T-helper 17 cell (primary cell): ENCODE measurements at regions not wholly inside any gene's neighbourhood (a gene's known extent, or its start where the extent isn't known, plus 50 kb on each side); places are given as distances from the start of the nearest gene placed in this dataset.
"Not testable (repeated sequence)": the region's sequence is repeated elsewhere in the genome, so short reads cannot be mapped to it uniquely, and the experiment has no call there.

Experiments used
- ATAC-seq: fragments of 150-1000 bp; cut with Tn5 transposase; 2 replicates; pipeline ENCODE4 v1.10.0; 2021; ENCODE audit warnings: mild to moderate bottlenecking, moderate library complexity
- DNase-seq, 3 donors: peaks; one replicate each; pipeline versions ENCODE4 v3.0.0 to v3.0.0-alpha.2; 2020 to 2021
- H3K9me3 ChIP-seq: one replicate; pipeline ENCODE4 v1.7.0; 2013; ENCODE audit warnings: low read length, mild to moderate bottlenecking; ENCODE audit not compliant: control insufficient read depth, poor library complexity, severe bottlenecking
- H3K27ac Mint-ChIP-seq: one replicate; pipeline ENCODE4 v1.8.0; 2022; ENCODE audit warnings: mild to moderate bottlenecking, moderate library complexity, mixed read lengths
- H3K27me3 Mint-ChIP-seq: one replicate; pipeline ENCODE4 v1.8.0; 2022; ENCODE audit warnings: mixed read lengths
- H3K36me3 Mint-ChIP-seq: one replicate; pipeline ENCODE4 v1.8.0; 2022; ENCODE audit warnings: low read depth, mixed read lengths
- H3K4me1 Mint-ChIP-seq: one replicate; pipeline ENCODE4 v1.8.0; 2022; ENCODE audit warnings: mild to moderate bottlenecking, mixed read lengths
- H3K4me3 Mint-ChIP-seq: one replicate; pipeline ENCODE4 v1.8.0; 2022; ENCODE audit warnings: mild to moderate bottlenecking, moderate library complexity, mixed read lengths

DNA sequence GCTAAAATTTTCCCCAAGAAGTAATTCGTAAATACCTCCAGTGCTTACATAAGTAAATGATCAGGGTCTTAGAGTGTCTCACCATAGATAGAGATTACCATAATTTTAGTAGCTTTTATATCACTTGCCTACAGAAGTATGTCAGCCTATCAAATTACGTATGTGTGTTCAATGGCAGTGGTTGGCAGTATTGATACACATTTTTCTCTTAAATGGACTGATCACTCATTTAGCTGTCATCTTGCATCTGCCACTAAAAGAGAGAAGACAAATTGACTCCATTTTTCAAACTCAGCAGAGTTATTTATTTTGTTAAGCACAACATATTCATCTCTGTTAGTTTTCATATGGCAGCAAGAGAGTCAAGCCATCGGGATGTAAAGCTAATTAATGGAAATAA is 413.1 kb upstream of the CLEC14A start:
- Mint-ChIP-seq H3K27me3 (no peaks in the 10 kb centered on the region), H3K27ac (no peak overlapping the region), H3K36me3 (no peaks in the 10 kb centered on the region), H3K4me3 (no peak overlapping the region), H3K4me1 (no peaks in the 10 kb centered on the region)
- no peaks in the 10 kb centered on the region for H3K9me3 ChIP-seq
- ATAC-seq, result no peak
- DNase-seq, result no peak

DNA sequence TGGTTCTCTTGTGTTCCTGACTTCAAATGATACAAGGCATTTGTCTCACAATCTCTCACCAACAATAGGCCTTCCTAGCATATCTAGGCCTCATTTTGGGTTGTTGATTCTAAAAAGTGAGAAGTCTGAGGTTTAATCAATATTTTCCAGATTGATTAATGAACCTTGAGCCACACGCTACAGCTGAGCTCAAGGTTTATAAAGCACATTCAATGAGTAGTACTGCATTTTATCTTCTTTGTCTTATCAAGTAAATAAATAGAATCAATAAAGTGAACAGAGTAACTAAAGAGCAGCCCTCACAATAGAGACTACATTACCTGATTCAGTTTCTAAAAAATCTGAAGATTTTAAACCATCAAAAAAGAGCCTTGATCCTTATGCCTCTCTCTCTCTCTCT is 407.5 kb upstream of the CLEC14A start:
- H3K4me3 Mint-ChIP-seq, result no peak overlapping the region
- no peaks in the 10 kb centered on the region for H3K4me1 Mint-ChIP-seq
- no peak overlapping the region for H3K27ac Mint-ChIP-seq
- DNase-seq (no peak), ATAC-seq (no peak)
- no peaks in the 10 kb centered on the region for H3K36me3 Mint-ChIP-seq
- H3K27me3 Mint-ChIP-seq, result no peaks in the 10 kb centered on the region
- H3K9me3 ChIP-seq, result no peaks in the 10 kb centered on the region

DNA sequence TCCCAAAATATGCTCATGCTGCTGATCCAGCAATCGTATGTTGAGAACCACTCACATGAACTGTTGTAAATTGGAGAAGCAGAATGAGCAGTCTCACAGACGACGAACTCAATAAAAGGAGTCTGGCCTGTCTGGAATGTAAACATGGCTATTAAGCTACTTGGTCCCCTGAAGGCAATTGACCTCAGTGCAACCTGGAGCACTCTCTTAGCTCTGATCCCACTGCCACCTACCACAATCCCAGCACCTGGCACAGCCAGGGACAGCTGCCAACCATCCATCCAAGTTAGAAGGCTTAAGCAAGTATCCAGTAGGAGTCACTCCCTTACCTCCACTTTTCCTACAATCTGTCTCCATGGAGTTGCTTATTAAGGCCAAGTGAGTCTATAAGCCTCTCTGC is 406.9 kb upstream of the CLEC14A start:
- H3K36me3 Mint-ChIP-seq, result no peaks in the 10 kb centered on the region
- ATAC-seq (no peak), DNase-seq (no peak)
- no peak overlapping the region for H3K27ac Mint-ChIP-seq
- no peaks in the 10 kb centered on the region for H3K27me3 Mint-ChIP-seq
- H3K9me3 ChIP-seq, result no peaks in the 10 kb centered on the region
- H3K4me1 Mint-ChIP-seq, result no peaks in the 10 kb centered on the region
- no peak overlapping the region for H3K4me3 Mint-ChIP-seq

DNA sequence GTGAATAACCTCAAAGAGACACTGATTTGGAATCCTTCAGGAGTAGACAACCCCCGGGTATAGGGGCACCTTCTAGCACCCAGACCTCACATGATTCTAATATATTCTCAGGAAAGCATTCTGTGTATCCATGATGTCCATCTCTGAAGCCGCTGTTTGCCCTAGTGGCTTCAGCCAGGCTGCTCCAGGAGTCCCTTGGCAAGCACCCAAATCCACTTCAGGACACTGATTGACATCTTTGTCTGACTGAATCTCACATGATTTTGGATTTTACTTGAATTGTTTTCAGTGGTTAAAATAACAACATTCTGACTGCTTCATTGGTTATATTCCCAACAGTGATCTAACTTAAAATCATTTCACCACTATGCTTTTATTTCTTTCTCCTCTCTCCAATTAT is 390.5 kb upstream of the CLEC14A start:
- DNase-seq, result no peak
- H3K4me1 Mint-ChIP-seq, result no peaks in the 10 kb centered on the region
- ATAC-seq, result no peak

DNA sequence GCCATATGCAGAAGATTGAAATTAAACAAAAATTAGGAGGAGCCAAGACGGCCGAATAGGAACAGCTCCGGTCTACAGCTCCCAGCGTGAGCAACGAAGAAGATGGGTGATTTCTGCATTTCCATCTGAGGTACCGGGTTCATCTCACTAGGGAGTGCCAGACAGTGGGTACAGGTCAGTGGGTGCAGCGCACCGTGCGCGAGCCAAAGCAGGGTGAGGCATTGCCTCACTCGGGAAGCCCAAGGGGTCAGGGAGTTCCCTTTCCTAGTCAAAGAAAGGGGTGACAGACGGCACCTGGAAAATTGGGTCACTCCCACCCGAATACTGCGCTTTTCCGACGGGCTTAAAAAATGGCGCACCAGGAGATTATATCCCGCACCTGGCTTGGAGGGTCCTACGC is 379.0 kb upstream of the CLEC14A start:
- ATAC-seq, H3K36me3 Mint-ChIP-seq, H3K4me3 Mint-ChIP-seq, H3K4me1 Mint-ChIP-seq, DNase-seq, H3K27me3 Mint-ChIP-seq, H3K9me3 ChIP-seq, H3K27ac Mint-ChIP-seq: not testable (repeated sequence)

More for the DNA sequence above, 390.5 kb upstream of the CLEC14A start:
- H3K4me3 Mint-ChIP-seq, result no peak overlapping the region
- no peaks in the 10 kb centered on the region for H3K36me3 Mint-ChIP-seq
- no peaks in the 10 kb centered on the region for H3K27me3 Mint-ChIP-seq
- no peaks in the 10 kb centered on the region for H3K9me3 ChIP-seq
- no peak overlapping the region for H3K27ac Mint-ChIP-seq

DNA sequence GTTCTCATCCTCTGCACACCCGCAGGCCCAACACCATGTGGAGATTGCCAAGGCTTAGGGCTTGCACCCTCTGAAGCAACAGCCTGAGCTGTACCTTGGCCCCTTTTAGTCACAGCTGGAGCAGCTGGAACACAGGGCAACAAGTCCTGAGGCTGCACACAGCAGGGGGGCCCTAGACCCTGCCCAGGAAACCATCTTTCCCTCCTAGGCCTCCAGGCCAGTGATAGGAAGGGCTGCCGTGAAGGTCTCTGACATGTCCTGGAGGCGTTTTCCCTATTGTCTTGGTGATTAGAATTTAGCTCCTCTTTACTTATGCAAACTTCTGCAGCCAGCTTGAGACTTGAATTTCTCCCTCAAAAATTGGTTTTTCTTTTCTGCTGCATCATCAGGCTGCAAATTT is 373.5 kb upstream of the CLEC14A start:
- peaks cover 2% of the 10 kb centered on the region for H3K36me3 Mint-ChIP-seq
- H3K9me3 ChIP-seq, result no peaks in the 10 kb centered on the region
- H3K27me3 Mint-ChIP-seq, result no peaks in the 10 kb centered on the region
- ATAC-seq (no peak), DNase-seq (no peak)
- no peak overlapping the region for H3K4me3 Mint-ChIP-seq
- H3K27ac Mint-ChIP-seq, result no peak overlapping the region
- H3K4me1 Mint-ChIP-seq, result no peaks in the 10 kb centered on the region

DNA sequence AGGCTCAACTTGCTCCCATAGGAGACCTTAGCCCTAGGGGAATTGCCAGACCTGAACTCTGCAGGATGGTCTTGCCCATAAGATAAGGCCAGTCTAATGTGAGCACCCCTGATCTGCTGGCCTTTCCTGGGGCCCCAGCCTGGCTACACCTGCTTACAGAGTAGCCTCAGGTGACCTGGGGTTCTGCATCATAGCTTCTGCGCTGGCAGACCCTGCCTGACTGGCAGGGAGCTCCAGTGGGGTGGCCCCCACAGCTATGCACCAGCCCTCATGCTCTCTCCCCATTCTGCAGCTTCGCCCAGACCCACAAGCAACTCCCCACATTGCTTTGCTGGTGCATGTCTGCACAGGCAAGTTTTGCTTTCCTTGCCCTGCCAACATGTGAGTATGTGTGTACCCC is 371.3 kb upstream of the CLEC14A start:
- ATAC-seq (no peak), DNase-seq (no peak)
- H3K9me3 ChIP-seq, result no peaks in the 10 kb centered on the region
- Mint-ChIP-seq H3K36me3 (no peaks in the 10 kb centered on the region), H3K4me1 (no peaks in the 10 kb centered on the region), H3K4me3 (no peak overlapping the region), H3K27me3 (no peaks in the 10 kb centered on the region), H3K27ac (no peak overlapping the region)

DNA sequence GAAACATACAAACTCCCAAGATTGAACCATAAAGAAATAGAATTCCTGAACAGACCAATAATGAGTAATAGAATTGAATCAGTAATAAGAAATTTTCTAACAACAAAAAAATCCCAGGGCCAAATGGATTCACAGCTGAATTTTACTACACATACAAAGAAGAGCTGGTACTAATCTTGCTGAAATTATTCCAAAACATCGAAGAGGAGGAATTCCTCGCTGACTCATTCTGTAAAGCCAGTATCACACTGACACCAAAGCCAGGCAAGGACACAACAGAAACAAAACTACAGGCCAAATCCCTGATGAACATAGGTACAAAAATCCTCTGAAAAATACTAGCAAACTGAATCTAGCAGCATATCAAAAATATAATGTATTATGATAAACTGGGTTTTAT is 367.8 kb upstream of the CLEC14A start:
- no peaks in the 10 kb centered on the region for H3K9me3 ChIP-seq
- Mint-ChIP-seq H3K4me1 (no peaks in the 10 kb centered on the region), H3K27ac (no peak overlapping the region), H3K36me3 (no peaks in the 10 kb centered on the region), H3K27me3 (no peaks in the 10 kb centered on the region), H3K4me3 (no peak overlapping the region)
- DNase-seq (no peak), ATAC-seq (no peak)

GRCh38 chr14:38618514-38618913 is 362.6 kb upstream of the CLEC14A start:
- Mint-ChIP-seq H3K27ac (no peak overlapping the region), H3K4me1 (no peaks in the 10 kb centered on the region), H3K36me3 (no peaks in the 10 kb centered on the region), H3K27me3 (no peaks in the 10 kb centered on the region), H3K4me3 (no peak overlapping the region)
- ATAC-seq (no peak), DNase-seq (no peak)
- H3K9me3 ChIP-seq, result no peaks in the 10 kb centered on the region

DNA sequence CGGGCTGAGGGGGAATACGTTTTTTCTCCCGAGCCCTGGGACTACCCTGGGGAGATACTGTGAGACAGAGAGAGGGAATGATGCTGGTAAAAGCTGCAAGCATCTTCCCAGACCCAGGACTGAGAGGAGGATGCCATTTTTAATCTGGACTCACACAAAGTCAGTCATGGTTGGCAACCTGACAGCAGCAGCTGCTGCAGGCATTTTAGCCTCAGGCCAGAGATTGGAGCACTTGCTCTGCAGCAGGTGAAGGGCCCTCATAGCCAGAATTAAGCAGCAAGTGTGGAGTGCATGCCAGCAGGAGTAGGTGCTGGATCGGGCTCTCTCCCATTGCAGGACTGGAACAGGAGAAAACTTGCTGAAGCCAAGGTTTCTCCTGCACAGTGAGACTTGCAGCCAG is 361.1 kb upstream of the CLEC14A start:
- ATAC-seq (no peak), DNase-seq (no peak)
- H3K36me3 Mint-ChIP-seq, result no peaks in the 10 kb centered on the region
- no peaks in the 10 kb centered on the region for H3K4me1 Mint-ChIP-seq
- H3K27me3 Mint-ChIP-seq, result no peaks in the 10 kb centered on the region
- no peaks in the 10 kb centered on the region for H3K9me3 ChIP-seq
- H3K27ac Mint-ChIP-seq, result no peak overlapping the region
- H3K4me3 Mint-ChIP-seq, result no peak overlapping the region

DNA sequence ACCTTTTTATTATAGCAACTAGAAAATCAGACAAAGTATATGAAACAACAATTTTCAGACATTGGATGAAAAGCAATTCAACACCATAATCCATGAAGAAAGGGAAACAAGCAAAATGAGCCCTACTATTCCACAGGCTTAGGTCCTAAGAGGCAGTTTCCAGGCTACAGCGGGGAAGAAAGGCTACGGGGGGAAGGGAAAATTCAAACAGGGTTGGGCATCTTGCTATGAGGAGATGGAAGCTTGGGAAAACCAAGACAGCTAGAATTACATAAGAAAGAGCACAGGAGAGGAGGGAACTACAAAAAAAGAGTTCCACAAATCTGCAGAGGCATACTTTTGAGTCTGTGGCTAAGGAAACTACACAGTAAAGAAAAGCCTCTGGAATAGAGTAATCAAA is 356.0 kb upstream of the CLEC14A start:
- DNase-seq (no peak), ATAC-seq (no peak)
- no peaks in the 10 kb centered on the region for H3K9me3 ChIP-seq
- Mint-ChIP-seq H3K36me3 (no peaks in the 10 kb centered on the region), H3K4me1 (no peaks in the 10 kb centered on the region), H3K27ac (no peak overlapping the region), H3K4me3 (no peak overlapping the region), H3K27me3 (no peaks in the 10 kb centered on the region)

DNA sequence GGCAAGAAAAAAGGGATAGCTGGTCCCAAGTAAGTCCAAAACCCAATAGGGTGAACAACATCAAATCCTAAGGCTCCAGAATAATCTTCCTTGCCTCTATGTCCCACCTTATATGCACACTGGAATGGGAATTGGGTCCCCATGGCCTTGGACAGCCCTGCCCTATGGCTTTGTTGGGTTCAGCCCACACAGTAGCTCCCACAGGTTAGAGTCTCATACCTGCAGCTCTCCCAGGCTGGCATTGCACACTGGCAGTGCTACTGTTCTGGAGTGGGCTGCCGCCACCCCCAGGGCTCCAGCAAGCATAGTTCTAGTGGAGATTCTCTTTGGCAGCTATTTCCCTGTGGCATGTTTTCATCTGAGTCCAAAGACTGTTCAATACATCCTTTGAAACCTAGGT is 352.4 kb upstream of the CLEC14A start:
- no peaks in the 10 kb centered on the region for H3K4me1 Mint-ChIP-seq

DNA sequence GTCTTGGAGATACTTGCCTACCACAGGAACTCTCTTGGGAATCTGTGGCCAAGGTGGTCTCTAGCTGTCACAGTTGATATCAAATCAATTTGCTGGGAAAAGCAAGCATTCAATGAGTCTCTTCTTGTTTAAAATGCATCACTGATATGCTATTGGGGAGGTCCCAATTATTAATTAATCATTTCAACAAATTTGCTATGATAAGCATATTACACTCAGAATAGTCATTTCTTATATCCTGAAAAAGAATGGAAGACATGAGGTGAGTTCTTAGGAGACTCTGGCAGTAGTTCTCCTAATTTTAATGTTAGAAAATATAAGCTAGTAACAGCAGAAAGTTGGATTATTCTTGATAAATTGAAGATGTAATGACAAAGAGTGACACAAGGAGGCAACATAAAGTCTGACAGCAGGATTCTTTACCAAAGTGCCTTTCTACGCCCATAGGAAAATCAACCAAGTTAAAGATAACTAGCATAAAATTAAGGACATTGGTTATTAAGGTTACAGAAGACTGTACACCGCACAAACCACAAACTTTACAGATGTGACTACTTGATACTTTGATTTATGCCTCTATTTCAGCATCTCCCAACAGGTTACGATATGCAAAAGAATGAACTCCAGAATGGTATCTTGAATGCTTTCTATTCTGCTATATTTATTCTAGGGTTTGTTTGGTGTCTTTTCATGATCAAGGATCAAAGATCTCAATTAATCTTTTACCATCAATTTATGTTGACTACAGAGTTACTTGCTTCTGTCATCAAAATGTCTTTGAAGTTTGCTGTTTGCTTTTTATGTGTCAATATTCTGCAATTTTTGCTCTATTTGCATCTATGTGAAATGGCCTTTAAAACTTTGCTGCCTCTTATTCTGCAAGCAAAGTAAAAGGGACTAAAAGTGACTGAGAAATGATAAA is 349.6 kb upstream of the CLEC14A start:
- no peaks in the 10 kb centered on the region for H3K27me3 Mint-ChIP-seq
- ATAC-seq (no peak), DNase-seq (no peak)
- no peaks in the 10 kb centered on the region for H3K4me1 Mint-ChIP-seq
- H3K27ac Mint-ChIP-seq, result no peak overlapping the region
- H3K4me3 Mint-ChIP-seq, result no peak overlapping the region
- H3K9me3 ChIP-seq, result no peaks in the 10 kb centered on the region
- no peaks in the 10 kb centered on the region for H3K36me3 Mint-ChIP-seq

More for the DNA sequence above, 352.4 kb upstream of the CLEC14A start:
- no peaks in the 10 kb centered on the region for H3K9me3 ChIP-seq
- H3K27ac Mint-ChIP-seq, result no peak overlapping the region
- ATAC-seq, result no peak
- no peaks in the 10 kb centered on the region for H3K36me3 Mint-ChIP-seq
- H3K27me3 Mint-ChIP-seq, result no peaks in the 10 kb centered on the region
- DNase-seq, result no peak
- H3K4me3 Mint-ChIP-seq, result no peak overlapping the region

DNA sequence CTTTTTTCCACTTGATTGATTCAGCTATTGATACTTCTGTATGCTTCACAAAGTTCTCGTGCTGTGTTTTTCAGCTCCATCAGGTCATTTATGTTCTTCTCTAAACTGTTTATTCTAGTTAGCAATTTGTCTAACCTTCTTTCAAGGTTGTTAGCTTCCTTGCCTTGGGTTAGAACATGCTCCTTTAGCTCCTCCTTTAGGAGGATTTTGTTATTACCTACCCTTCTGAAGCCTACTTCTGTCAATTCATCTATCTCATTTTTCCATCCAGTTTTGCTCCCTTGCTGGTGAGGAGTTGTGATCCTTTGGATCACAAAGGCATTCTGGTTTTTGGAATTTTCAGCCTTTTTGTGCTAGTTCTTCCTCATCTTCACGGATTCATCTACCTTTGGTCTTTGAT is 344.7 kb upstream of the CLEC14A start:
- not testable (repeated sequence) for H3K4me3 Mint-ChIP-seq, H3K36me3 Mint-ChIP-seq, H3K9me3 ChIP-seq, H3K27me3 Mint-ChIP-seq, H3K27ac Mint-ChIP-seq, H3K4me1 Mint-ChIP-seq, ATAC-seq, DNase-seq
